OCI-LY1 (cell line): ENCODE measurements at regions not wholly inside any gene's neighbourhood (a gene's known extent, or its start where the extent isn't known, plus 50 kb on each side); places are given as distances from the start of the nearest gene placed in this dataset.

Experiments used
- H2AFZ ChIP-seq: fragments of 200-600 bp; sonication (generic), shearing (Covaris generic); 2 replicates; pipeline ENCODE4 v1.6.0; 2014; ENCODE audit warnings: antibody characterized with exemption, mild to moderate bottlenecking, low read length
- H3F3A ChIP-seq: fragments of 200-600 bp; sonication (generic), shearing (Covaris generic); 2 replicates; pipeline ENCODE4 v1.6.0; 2014; ENCODE audit warnings: mild to moderate bottlenecking, antibody characterized with exemption, low read length, moderate library complexity; ENCODE audit not compliant: insufficient read depth
- H3K27ac ChIP-seq: fragments of 200-600 bp; sonication (generic); 2 replicates; pipeline ENCODE4 v1.5.1; 2014; ENCODE audit warnings: low read length, mixed run types, mild to moderate bottlenecking, low read depth; ENCODE audit not compliant: poor library complexity, severe bottlenecking
- H3K27me3 ChIP-seq: fragments of 200-600 bp; sonication (generic); 2 replicates; pipeline ENCODE4 v1.6.0; 2014; ENCODE audit warnings: antibody characterized with exemption, mild to moderate bottlenecking, low read length, moderate library complexity; ENCODE audit not compliant: insufficient read depth
- H3K36me3 ChIP-seq: fragments of 200-600 bp; sonication (generic); 2 replicates; pipeline ENCODE4 v1.6.1; 2014; ENCODE audit warnings: mild to moderate bottlenecking, antibody characterized with exemption, low read length, moderate library complexity, mixed read lengths; ENCODE audit not compliant: insufficient read depth
- H3K4me1 ChIP-seq: fragments of 200-600 bp; sonication (generic); 2 replicates; pipeline ENCODE4 v1.5.1; 2014; ENCODE audit warnings: mild to moderate bottlenecking, low read length, moderate library complexity; ENCODE audit not compliant: insufficient read depth, severe bottlenecking
- H3K4me2 ChIP-seq: fragments of 200-600 bp; sonication (generic), shearing (Covaris generic); 2 replicates; pipeline ENCODE4 v1.6.1; 2014; ENCODE audit warnings: low read length
- H3K4me3 ChIP-seq: fragments of 200-600 bp; sonication (generic); 2 replicates; pipeline ENCODE4 v1.5.1; 2014; ENCODE audit warnings: low read length, low read depth, mild to moderate bottlenecking, mixed read lengths; ENCODE audit not compliant: poor library complexity, severe bottlenecking
- H3K79me2 ChIP-seq: fragments of 200-600 bp; shearing (Covaris generic); 2 replicates; pipeline ENCODE4 v1.6.1; 2016; ENCODE audit warnings: mixed run types, low read length, mixed read lengths; ENCODE audit not compliant: insufficient read depth
- H3K9ac ChIP-seq: fragments of 200-600 bp; sonication (generic), shearing (Covaris generic); 2 replicates; pipeline ENCODE4 v1.6.1; 2014; ENCODE audit warnings: mild to moderate bottlenecking, low read length, mixed read lengths
- H3K9me2 ChIP-seq: fragments of 200-600 bp; sonication (generic), shearing (Covaris generic); 2 replicates; pipeline ENCODE4 v1.6.1; 2014; ENCODE audit warnings: low read depth, mild to moderate bottlenecking, low read length, mixed read lengths
- H3K9me3 ChIP-seq: fragments of 200-600 bp; shearing (Covaris generic); 2 replicates; pipeline ENCODE4 v1.6.1; 2014; ENCODE audit warnings: low read length, mixed read lengths
- H4K20me1 ChIP-seq: fragments of 200-600 bp; sonication (generic), shearing (Covaris generic); 2 replicates; pipeline ENCODE4 v1.6.0; 2016; ENCODE audit warnings: mild to moderate bottlenecking, low read length; ENCODE audit not compliant: insufficient read depth
- EZH2 ChIP-seq: fragments of 200-600 bp; sonication (generic), shearing (Covaris generic); IDR thresholded peaks from 2 replicates; pipeline ENCODE4 v1.8.0; 2017; ENCODE audit warnings: borderline replicate concordance, mixed run types, mild to moderate bottlenecking, antibody characterized with exemption, low read length, moderate library complexity, mixed read lengths
- TF ChIP-seq, protein P1 (sequence below): fragments of 200-600 bp; sonication (generic), shearing (Covaris generic); IDR thresholded peaks from 2 replicates; pipeline ENCODE4 v1.5.1; 2017; ENCODE audit warnings: mild to moderate bottlenecking, antibody characterized with exemption, low read length, moderate library complexity, mixed read lengths

DNA sequence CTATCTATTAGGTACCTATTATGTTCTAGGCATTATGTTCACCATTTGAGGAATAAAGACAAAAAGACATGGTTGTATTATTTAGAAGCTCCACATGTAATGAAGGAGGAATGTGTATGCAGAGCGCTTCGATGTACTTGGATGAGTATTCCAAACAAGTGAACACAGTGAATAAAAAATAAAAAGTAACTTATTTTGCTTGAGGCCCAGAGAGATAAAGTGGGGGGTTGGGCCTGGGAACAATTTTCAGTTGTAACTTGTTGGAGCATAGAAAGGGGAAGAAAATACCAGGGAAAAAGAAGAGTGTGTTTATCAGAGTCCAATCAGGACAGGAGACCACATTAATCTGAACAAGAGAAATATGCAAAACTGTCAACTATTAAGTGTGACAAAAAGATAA lies 445.7 kb upstream of the BCHE start:
- no peaks in the 10 kb centered on the region for H3K9me2 ChIP-seq
- H3F3A ChIP-seq: no peaks in the 10 kb centered on the region
- no peaks in the 10 kb centered on the region for H4K20me1 ChIP-seq
- H3K4me1 ChIP-seq: no peaks in the 10 kb centered on the region
- H3K79me2 ChIP-seq: no peaks in the 10 kb centered on the region
- no peaks in the 10 kb centered on the region for H3K9me3 ChIP-seq
- H3K4me2 ChIP-seq: no peak overlapping the region
- H3K9ac ChIP-seq: no peak overlapping the region
- H2AFZ ChIP-seq: no peak overlapping the region
- H3K27me3 ChIP-seq: no peaks in the 10 kb centered on the region
- no peak overlapping the region for H3K4me3 ChIP-seq
- TF ChIP-seq EZH2: no peak
- TF ChIP-seq, protein P1, sequence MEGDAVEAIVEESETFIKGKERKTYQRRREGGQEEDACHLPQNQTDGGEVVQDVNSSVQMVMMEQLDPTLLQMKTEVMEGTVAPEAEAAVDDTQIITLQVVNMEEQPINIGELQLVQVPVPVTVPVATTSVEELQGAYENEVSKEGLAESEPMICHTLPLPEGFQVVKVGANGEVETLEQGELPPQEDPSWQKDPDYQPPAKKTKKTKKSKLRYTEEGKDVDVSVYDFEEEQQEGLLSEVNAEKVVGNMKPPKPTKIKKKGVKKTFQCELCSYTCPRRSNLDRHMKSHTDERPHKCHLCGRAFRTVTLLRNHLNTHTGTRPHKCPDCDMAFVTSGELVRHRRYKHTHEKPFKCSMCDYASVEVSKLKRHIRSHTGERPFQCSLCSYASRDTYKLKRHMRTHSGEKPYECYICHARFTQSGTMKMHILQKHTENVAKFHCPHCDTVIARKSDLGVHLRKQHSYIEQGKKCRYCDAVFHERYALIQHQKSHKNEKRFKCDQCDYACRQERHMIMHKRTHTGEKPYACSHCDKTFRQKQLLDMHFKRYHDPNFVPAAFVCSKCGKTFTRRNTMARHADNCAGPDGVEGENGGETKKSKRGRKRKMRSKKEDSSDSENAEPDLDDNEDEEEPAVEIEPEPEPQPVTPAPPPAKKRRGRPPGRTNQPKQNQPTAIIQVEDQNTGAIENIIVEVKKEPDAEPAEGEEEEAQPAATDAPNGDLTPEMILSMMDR: no peak
- no peaks in the 10 kb centered on the region for H3K36me3 ChIP-seq
- H3K27ac ChIP-seq: no peak overlapping the region

GRCh38 chr3:166279636-166280035 lies 442.4 kb upstream of the BCHE start:
- H3K27ac ChIP-seq: no peak overlapping the region
- H3K4me3 ChIP-seq: no peak overlapping the region
- no peaks in the 10 kb centered on the region for H3K9me3 ChIP-seq
- no peaks in the 10 kb centered on the region for H3F3A ChIP-seq
- H3K79me2 ChIP-seq: no peaks in the 10 kb centered on the region
- no peak overlapping the region for H3K9ac ChIP-seq
- no peak overlapping the region for H3K4me2 ChIP-seq
- no peak for TF ChIP-seq EZH2
- TF ChIP-seq, protein P1: no peak
- no peaks in the 10 kb centered on the region for H3K4me1 ChIP-seq
- H2AFZ ChIP-seq: no peak overlapping the region
- H3K27me3 ChIP-seq: no peaks in the 10 kb centered on the region
- no peaks in the 10 kb centered on the region for H3K9me2 ChIP-seq
- H3K36me3 ChIP-seq: no peaks in the 10 kb centered on the region
- H4K20me1 ChIP-seq: no peaks in the 10 kb centered on the region

- Histone ChIP-seq H3K79me2 (no peaks in the 10 kb centered on the region), H3K4me1 (no peaks in the 10 kb centered on the region), H3K4me2 (no peak overlapping the region), H3K4me3 (no peak overlapping the region), H3K9ac (no peak overlapping the region), H3F3A (no peaks in the 10 kb centered on the region), H3K36me3 (no peaks in the 10 kb centered on the region), H3K9me3 (no peaks in the 10 kb centered on the region), H2AFZ (no peak overlapping the region), H4K20me1 (no peaks in the 10 kb centered on the region), H3K27me3 (no peaks in the 10 kb centered on the region), H3K27ac (no peak overlapping the region), H3K9me2 (no peaks in the 10 kb centered on the region)
- TF ChIP-seq, protein P1: no peak
- TF ChIP-seq EZH2: no peak
These were observed 437.8 kb upstream of the BCHE start for GRCh38 chr3:166275024-166275390.
